ENCODE measurements at regions not wholly inside any gene's neighbourhood (a gene's known extent, or its start where the extent isn't known, plus 50 kb on each side); places are given as distances from the start of the nearest gene placed in this dataset.

DNA sequence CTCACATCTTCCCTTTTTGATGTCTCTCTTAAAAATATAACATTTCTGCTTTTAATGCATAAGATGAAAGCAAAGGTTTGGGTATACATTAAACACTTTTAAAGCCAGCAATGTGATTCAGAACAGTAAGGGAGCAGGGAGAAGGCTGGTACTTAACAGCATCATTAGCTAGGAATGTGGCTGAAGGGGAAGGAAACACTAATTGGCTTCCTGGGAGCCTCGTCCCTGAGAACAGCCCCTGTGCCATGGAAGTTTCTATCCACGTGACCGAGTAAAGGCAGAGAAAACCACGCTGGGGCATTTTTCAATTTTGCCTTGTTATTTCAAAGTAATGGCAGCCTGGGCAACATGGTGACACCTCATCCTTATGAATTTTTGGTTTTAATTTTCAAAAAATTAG, 109.2 kb upstream of the GPC1 start:
- no peak overlapping the region for H3K27ac ChIP-seq (ENCODE audit: low read length)
- H3K36me3 ChIP-seq (ENCODE audit: insufficient read depth, low read length), result no peaks in the 10 kb centered on the region
- H3K79me2 ChIP-seq (ENCODE audit: insufficient read depth, low read length), result no peaks in the 10 kb centered on the region
- peaks cover 5% of the 10 kb centered on the region for H4K20me1 ChIP-seq (ENCODE audit: insufficient read depth, low read length)
- no peak overlapping the region for H3K4me3 ChIP-seq (ENCODE audit: low read depth in 1 of 2, low read length in 2 of 2)
- no peak overlapping the region for H2AFZ ChIP-seq (ENCODE audit: low read depth, low read length)
- ATAC-seq (ENCODE audit: insufficient read depth, low read depth) (no peak), DNase-seq (no peak)
- peaks cover 2% of the 10 kb centered on the region for H3K9me3 ChIP-seq (ENCODE audit: insufficient read depth, low read length, severe bottlenecking)
- no peak overlapping the region for H3K9ac ChIP-seq (ENCODE audit: low read depth, low read length)
- TF ChIP-seq EZH2 (IDR thresholded peaks at IDR 0.05; ENCODE audit: borderline replicate concordance, low read depth, low read length, severe bottlenecking), result no peak
- TF ChIP-seq CTCF (IDR thresholded peaks at IDR 0.05; ENCODE audit: borderline replicate concordance, extremely low read depth, low read length, poor library complexity, severe bottlenecking), result no peak
- no peak overlapping the region for H3K4me2 ChIP-seq (ENCODE audit: insufficient read depth, low read length)
- H3K4me1 ChIP-seq (ENCODE audit: insufficient read depth, low read length), result no peaks in the 10 kb centered on the region
- H3K27me3 ChIP-seq (ENCODE audit: insufficient read depth, low read length, poor library complexity), result peaks cover 19% of the 10 kb centered on the region

DNA sequence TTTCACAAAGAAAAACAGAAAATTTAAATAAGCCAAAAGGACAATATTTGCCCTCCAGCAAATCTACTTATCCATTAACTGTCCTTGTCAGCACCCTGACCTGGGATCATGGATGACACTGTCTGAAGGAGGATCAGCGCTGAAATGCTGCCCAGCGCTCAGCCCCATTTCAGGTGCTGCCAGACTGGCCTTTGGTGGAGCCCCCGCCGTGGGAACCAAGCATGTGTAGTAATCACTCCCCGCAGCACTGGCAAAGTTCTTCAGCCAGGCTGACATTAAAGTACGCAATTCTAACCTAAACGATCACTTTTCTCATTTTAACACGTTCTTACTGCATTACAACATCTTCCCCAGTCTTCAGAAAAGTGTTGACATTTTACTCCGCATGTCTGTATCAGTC, 108.6 kb upstream of the GPC1 start:
- Histone ChIP-seq H3K4me1 (ENCODE audit: insufficient read depth, low read length) (no peaks in the 10 kb centered on the region), H2AFZ (ENCODE audit: low read depth, low read length) (no peak overlapping the region), H3K27ac (ENCODE audit: low read length) (no peak overlapping the region), H3K27me3 (ENCODE audit: insufficient read depth, low read length, poor library complexity) (peaks cover 19% of the 10 kb centered on the region), H3K4me3 (ENCODE audit: low read depth in 1 of 2, low read length in 2 of 2) (no peak overlapping the region), H3K9me3 (ENCODE audit: insufficient read depth, low read length, severe bottlenecking) (peaks cover 4% of the 10 kb centered on the region), H3K36me3 (ENCODE audit: insufficient read depth, low read length) (no peaks in the 10 kb centered on the region), H4K20me1 (ENCODE audit: insufficient read depth, low read length) (peaks cover 5% of the 10 kb centered on the region), H3K9ac (ENCODE audit: low read depth, low read length) (no peak overlapping the region), H3K4me2 (ENCODE audit: insufficient read depth, low read length) (no peak overlapping the region), H3K79me2 (ENCODE audit: insufficient read depth, low read length) (no peaks in the 10 kb centered on the region)
- DNase-seq (no peak), ATAC-seq (ENCODE audit: insufficient read depth, low read depth) (no peak)
- no peak for TF ChIP-seq CTCF (IDR thresholded peaks at IDR 0.05; ENCODE audit: borderline replicate concordance, extremely low read depth, low read length, poor library complexity, severe bottlenecking)
- no peak for TF ChIP-seq EZH2 (IDR thresholded peaks at IDR 0.05; ENCODE audit: borderline replicate concordance, low read depth, low read length, severe bottlenecking)

DNA sequence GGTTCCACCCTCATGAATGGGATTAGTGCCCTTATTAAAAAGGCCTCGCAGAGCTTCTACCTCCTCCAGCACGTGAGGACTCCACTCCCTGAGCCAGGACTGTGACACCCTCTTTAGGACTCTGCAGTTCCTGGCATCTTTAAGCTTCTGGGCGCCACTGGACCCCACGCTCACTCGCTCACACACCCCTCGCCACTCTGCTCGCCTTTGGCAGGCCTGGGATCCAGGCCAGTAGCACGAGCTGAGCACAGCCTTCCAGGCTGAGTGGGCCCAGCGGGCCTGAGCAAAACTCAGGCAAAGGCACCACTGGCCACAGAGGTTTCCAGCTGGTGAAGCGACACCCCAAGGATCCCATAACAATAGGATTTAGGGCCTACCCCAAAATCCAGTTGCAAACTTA, 107.9 kb upstream of the GPC1 start:
- no peak overlapping the region for H3K4me2 ChIP-seq (ENCODE audit: insufficient read depth, low read length)
- TF ChIP-seq EZH2 (IDR thresholded peaks at IDR 0.05; ENCODE audit: borderline replicate concordance, low read depth, low read length, severe bottlenecking) (no peak), CTCF (IDR thresholded peaks at IDR 0.05; ENCODE audit: borderline replicate concordance, extremely low read depth, low read length, poor library complexity, severe bottlenecking) (no peak)
- no peaks in the 10 kb centered on the region for H3K79me2 ChIP-seq (ENCODE audit: insufficient read depth, low read length)
- H3K4me1 ChIP-seq (ENCODE audit: insufficient read depth, low read length), result no peaks in the 10 kb centered on the region
- no peak overlapping the region for H3K27ac ChIP-seq (ENCODE audit: low read length)
- no peak overlapping the region for H3K9ac ChIP-seq (ENCODE audit: low read depth, low read length)
- H2AFZ ChIP-seq (ENCODE audit: low read depth, low read length), result no peak overlapping the region
- H3K27me3 ChIP-seq (ENCODE audit: insufficient read depth, low read length, poor library complexity), result peaks cover 19% of the 10 kb centered on the region
- H3K9me3 ChIP-seq (ENCODE audit: insufficient read depth, low read length, severe bottlenecking), result peaks cover 4% of the 10 kb centered on the region
- no peak for DNase-seq
- H3K4me3 ChIP-seq (ENCODE audit: low read depth in 1 of 2, low read length in 2 of 2), result no peak overlapping the region
- no peak for ATAC-seq (ENCODE audit: insufficient read depth, low read depth)
- no peaks in the 10 kb centered on the region for H3K36me3 ChIP-seq (ENCODE audit: insufficient read depth, low read length)
- peaks cover 5% of the 10 kb centered on the region for H4K20me1 ChIP-seq (ENCODE audit: insufficient read depth, low read length)

GRCh38 chr2:240328526-240328925, 106.9 kb upstream of the GPC1 start:
- DNase-seq, result no peak
- no peak overlapping the region for H3K27ac ChIP-seq (ENCODE audit: low read length)
- ATAC-seq (ENCODE audit: insufficient read depth, low read depth), result no peak

More at GRCh38 chr2:240328526-240328925, 106.9 kb upstream of the GPC1 start:
- Histone ChIP-seq H3K4me3 (ENCODE audit: low read depth in 1 of 2, low read length in 2 of 2) (no peak overlapping the region), H3K79me2 (ENCODE audit: insufficient read depth, low read length) (no peaks in the 10 kb centered on the region), H3K36me3 (ENCODE audit: insufficient read depth, low read length) (no peaks in the 10 kb centered on the region), H3K9me3 (ENCODE audit: insufficient read depth, low read length, severe bottlenecking) (peaks cover 4% of the 10 kb centered on the region), H3K27me3 (ENCODE audit: insufficient read depth, low read length, poor library complexity) (peaks cover 25% of the 10 kb centered on the region), H3K9ac (ENCODE audit: low read depth, low read length) (no peak overlapping the region), H3K4me1 (ENCODE audit: insufficient read depth, low read length) (no peaks in the 10 kb centered on the region), H4K20me1 (ENCODE audit: insufficient read depth, low read length) (peaks cover 5% of the 10 kb centered on the region), H3K4me2 (ENCODE audit: insufficient read depth, low read length) (no peak overlapping the region), H2AFZ (ENCODE audit: low read depth, low read length) (no peak overlapping the region)
- TF ChIP-seq EZH2 (IDR thresholded peaks at IDR 0.05; ENCODE audit: borderline replicate concordance, low read depth, low read length, severe bottlenecking) (no peak), CTCF (IDR thresholded peaks at IDR 0.05; ENCODE audit: borderline replicate concordance, extremely low read depth, low read length, poor library complexity, severe bottlenecking) (no peak)
